ENCODE measurements at regions not wholly inside any gene's neighbourhood (a gene's known extent, or its start where the extent isn't known, plus 50 kb on each side); places are given as distances from the start of the nearest gene placed in this dataset.

- no peak for TF ChIP-seq CTCF (conservative IDR thresholded peaks at IDR 0.05; ENCODE audit: low read length)
- no peak for TF ChIP-seq EZH2phosphoT487 (IDR thresholded peaks at IDR 0.05; ENCODE audit: borderline replicate concordance)
Measured at GRCh38 chr7:152564656-152565250, 111.2 kb downstream of the XRCC2 start.

Measured in Loucy (cell line).